ENCODE measurements at regions not wholly inside any gene's neighbourhood (a gene's known extent, or its start where the extent isn't known, plus 50 kb on each side); places are given as distances from the start of the nearest gene placed in this dataset.

DNA sequence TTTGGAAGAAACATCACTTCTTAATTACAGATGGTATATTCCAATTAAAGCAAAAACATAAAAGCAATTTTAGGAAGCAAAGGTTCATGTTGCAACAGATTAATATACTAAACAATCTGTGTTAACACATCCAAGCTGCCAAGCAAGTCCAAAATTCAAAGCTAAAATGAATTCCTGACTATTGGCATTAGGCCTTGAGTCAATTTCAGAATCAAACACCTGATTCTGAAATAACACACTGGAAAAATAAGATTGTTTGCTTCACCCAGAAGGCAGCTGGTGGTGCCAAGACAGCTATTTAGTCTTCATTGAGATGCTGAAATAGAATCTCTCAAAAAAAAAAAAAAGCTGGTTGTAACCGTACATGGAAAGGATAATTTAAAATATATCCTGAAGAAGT, 465.6 kb downstream of the SOCS6 start:
- Mint-ChIP-seq H3K27ac (no peak overlapping the region), H3K36me3 (ENCODE audit: insufficient read depth) (no peaks in the 10 kb centered on the region), H3K4me1 (ENCODE audit: low read depth) (no peaks in the 10 kb centered on the region)

DNA sequence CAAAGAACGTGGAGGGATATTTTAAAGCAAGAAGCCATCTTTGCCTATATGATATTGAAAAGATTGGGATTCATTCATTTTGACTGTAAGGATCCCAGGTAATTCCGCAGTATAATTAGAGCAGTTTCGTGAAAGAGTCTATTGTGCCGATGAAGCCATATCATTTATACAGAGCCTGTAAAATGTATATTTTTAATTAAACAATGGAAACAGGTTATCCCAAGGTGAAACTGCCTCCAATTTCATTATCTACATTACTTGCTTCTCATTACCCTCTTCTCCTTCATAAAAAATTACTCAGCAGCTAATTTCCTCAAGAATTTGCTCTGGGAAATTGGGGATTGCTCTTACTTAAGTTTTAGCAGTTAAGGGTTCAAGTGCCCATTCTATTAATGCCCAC, 444.1 kb downstream of the SOCS6 start:
- TF ChIP-seq, protein P1, sequence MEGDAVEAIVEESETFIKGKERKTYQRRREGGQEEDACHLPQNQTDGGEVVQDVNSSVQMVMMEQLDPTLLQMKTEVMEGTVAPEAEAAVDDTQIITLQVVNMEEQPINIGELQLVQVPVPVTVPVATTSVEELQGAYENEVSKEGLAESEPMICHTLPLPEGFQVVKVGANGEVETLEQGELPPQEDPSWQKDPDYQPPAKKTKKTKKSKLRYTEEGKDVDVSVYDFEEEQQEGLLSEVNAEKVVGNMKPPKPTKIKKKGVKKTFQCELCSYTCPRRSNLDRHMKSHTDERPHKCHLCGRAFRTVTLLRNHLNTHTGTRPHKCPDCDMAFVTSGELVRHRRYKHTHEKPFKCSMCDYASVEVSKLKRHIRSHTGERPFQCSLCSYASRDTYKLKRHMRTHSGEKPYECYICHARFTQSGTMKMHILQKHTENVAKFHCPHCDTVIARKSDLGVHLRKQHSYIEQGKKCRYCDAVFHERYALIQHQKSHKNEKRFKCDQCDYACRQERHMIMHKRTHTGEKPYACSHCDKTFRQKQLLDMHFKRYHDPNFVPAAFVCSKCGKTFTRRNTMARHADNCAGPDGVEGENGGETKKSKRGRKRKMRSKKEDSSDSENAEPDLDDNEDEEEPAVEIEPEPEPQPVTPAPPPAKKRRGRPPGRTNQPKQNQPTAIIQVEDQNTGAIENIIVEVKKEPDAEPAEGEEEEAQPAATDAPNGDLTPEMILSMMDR (IDR thresholded peaks at IDR 0.05; ENCODE audit: unreplicated experiment), result no peak
- no peaks in the 10 kb centered on the region for H3K36me3 Mint-ChIP-seq (ENCODE audit: insufficient read depth)
- H3K4me1 Mint-ChIP-seq (ENCODE audit: low read depth), result no peaks in the 10 kb centered on the region
- DNase-seq (ENCODE audit: low spot score, unreplicated experiment), result no peak
- no peaks in the 10 kb centered on the region for H3K27me3 Mint-ChIP-seq
- peaks cover 7% of the 10 kb centered on the region for H3K9me3 Mint-ChIP-seq (ENCODE audit: low read depth)
- H3K4me3 Mint-ChIP-seq (ENCODE audit: low read depth), result no peak overlapping the region
- H3K27ac Mint-ChIP-seq, result no peak overlapping the region

More for the DNA sequence above, 465.6 kb downstream of the SOCS6 start:
- TF ChIP-seq, protein P1 (IDR thresholded peaks at IDR 0.05; ENCODE audit: unreplicated experiment), result no peak
- Mint-ChIP-seq H3K27me3 (no peaks in the 10 kb centered on the region), H3K4me3 (ENCODE audit: low read depth) (no peak overlapping the region), H3K9me3 (ENCODE audit: low read depth) (no peaks in the 10 kb centered on the region)
- DNase-seq (ENCODE audit: low spot score, unreplicated experiment), result no peak

DNA sequence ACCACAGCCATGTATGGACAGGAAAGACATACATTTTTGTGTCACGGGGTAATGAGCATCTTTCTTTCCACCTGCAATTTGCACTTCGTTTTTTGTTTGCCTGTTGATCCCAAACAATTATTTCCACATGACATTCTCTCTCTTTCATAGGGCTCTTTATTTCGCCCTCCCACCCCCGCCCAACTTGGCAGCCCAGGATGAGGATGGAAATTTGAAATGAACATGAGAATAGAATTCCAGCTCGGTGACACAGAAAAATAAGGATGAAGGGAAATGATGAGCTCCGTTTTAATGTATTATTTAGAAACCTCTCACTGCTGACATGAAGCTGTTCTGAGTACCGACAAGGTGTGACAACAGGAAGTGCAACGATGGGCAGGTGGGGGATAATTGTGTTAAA, 443.3 kb downstream of the SOCS6 start:
- peaks cover 6% of the 10 kb centered on the region for H3K9me3 Mint-ChIP-seq (ENCODE audit: low read depth)
- H3K36me3 Mint-ChIP-seq (ENCODE audit: insufficient read depth), result no peaks in the 10 kb centered on the region
- no peaks in the 10 kb centered on the region for H3K4me1 Mint-ChIP-seq (ENCODE audit: low read depth)
- H3K4me3 Mint-ChIP-seq (ENCODE audit: low read depth), result no peak overlapping the region
- no peaks in the 10 kb centered on the region for H3K27me3 Mint-ChIP-seq
- DNase-seq (ENCODE audit: low spot score, unreplicated experiment), result no peak
- H3K27ac Mint-ChIP-seq, result no peak overlapping the region
- TF ChIP-seq, protein P1 (IDR thresholded peaks at IDR 0.05; ENCODE audit: unreplicated experiment), result no peak

DNA sequence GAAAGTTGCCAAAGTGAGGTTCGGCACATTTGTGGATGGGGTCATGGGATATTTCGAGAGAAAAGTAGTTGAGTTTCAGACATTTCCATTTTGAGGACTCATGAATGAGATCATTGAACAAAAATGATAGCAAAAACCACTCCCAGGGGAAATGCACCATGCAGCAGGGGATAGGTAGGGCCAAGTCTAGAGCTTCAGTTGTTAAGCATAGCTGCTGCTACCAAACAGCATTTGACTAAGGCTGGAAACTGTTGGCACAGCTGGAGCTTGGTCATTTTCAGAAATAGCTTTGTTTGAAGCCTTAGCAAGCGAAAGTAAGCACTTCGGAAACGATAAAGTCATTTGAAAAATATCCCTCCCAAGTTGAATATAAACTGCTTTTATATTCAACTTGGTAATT, 431.8 kb downstream of the SOCS6 start:
- H3K9me3 Mint-ChIP-seq (ENCODE audit: low read depth), result no peaks in the 10 kb centered on the region
- no peak overlapping the region for H3K27ac Mint-ChIP-seq
- DNase-seq (ENCODE audit: low spot score, unreplicated experiment), result no peak
- no peak overlapping the region for H3K4me3 Mint-ChIP-seq (ENCODE audit: low read depth)
- H3K4me1 Mint-ChIP-seq (ENCODE audit: low read depth), result no peaks in the 10 kb centered on the region
- TF ChIP-seq, protein P1 (IDR thresholded peaks at IDR 0.05; ENCODE audit: unreplicated experiment), result no peak
- H3K36me3 Mint-ChIP-seq (ENCODE audit: insufficient read depth), result no peaks in the 10 kb centered on the region
- H3K27me3 Mint-ChIP-seq, result no peaks in the 10 kb centered on the region

DNA sequence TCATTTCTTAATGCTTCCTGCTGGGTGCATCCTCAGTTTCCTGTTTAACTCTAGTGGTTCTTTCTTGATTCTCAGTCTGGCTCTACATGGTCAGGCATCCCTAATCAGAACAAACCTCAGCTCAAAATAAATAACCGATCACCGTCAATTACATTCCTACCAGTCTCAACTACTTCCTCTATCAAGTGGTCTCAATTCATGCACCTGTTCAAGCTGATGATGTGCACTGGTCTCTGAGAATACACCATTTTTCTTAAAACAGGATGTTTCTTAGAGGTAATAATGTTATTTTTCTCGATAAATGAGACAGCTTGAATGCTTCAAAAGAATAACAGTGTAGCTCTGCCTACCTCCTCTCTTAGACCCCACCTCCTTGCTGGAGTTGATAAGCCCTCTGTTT, 420.9 kb downstream of the SOCS6 start:
- peaks cover 3% of the 10 kb centered on the region for H3K27me3 Mint-ChIP-seq
- H3K36me3 Mint-ChIP-seq (ENCODE audit: insufficient read depth), result no peaks in the 10 kb centered on the region
- H3K4me3 Mint-ChIP-seq (ENCODE audit: low read depth), result no peak overlapping the region
- H3K4me1 Mint-ChIP-seq (ENCODE audit: low read depth), result peaks cover 3% of the 10 kb centered on the region
- peaks cover 12% of the 10 kb centered on the region for H3K9me3 Mint-ChIP-seq (ENCODE audit: low read depth)
- TF ChIP-seq, protein P1 (IDR thresholded peaks at IDR 0.05; ENCODE audit: unreplicated experiment), result no peak
- H3K27ac Mint-ChIP-seq, result no peak overlapping the region
- DNase-seq (ENCODE audit: low spot score, unreplicated experiment), result no peak
